Nephron (organoid): ENCODE measurements at regions not wholly inside any gene's neighbourhood (a gene's known extent, or its start where the extent isn't known, plus 50 kb on each side); places are given as distances from the start of the nearest gene placed in this dataset.
"Not testable (repeated sequence)": the region's sequence is repeated elsewhere in the genome, so short reads cannot be mapped to it uniquely, and the experiment has no call there.

ENCODE experiments used
- H3K27ac Mint-ChIP-seq, 3 experiments: 2 replicates each; pipeline ENCODE4 v1.8.0; 2020; ENCODE audit warnings: mixed read lengths in 3 of 3, mild to moderate bottlenecking in 2 of 3, moderate library complexity in 1 of 3
- H3K27me3 Mint-ChIP-seq: 2 replicates; pipeline ENCODE4 v1.8.0; 2021; ENCODE audit warnings: low read depth, mild to moderate bottlenecking, moderate library complexity, mixed read lengths
- H3K36me3 Mint-ChIP-seq: 2 replicates; pipeline ENCODE4 v1.8.0; 2020; ENCODE audit warnings: low read depth, mixed read lengths
- H3K4me1 Mint-ChIP-seq: 2 replicates; pipeline ENCODE4 v1.8.0; 2020; ENCODE audit warnings: mixed read lengths
- H3K4me3 Mint-ChIP-seq, 3 experiments: 2 replicates each; pipeline ENCODE4 v1.8.0; 2020; ENCODE audit warnings: mild to moderate bottlenecking in 3 of 3, mixed read lengths in 3 of 3, moderate library complexity in 2 of 3
- H3K9me3 Mint-ChIP-seq: 2 replicates; pipeline ENCODE4 v1.8.0; 2020; ENCODE audit warnings: mixed read lengths
- CTCF ChIP-seq, 3 experiments: fragments of 200-600 bp; sonication (generic); IDR thresholded peaks; one replicate each; pipeline ENCODE4 v1.5.0; 2021; ENCODE audit warnings: antibody characterized with exemption in 3 of 3; ENCODE audit not compliant: unreplicated experiment in 3 of 3

- no peak for TF ChIP-seq CTCF (IDR thresholded peaks at IDR 0.05; ENCODE audit: unreplicated experiment in 3 of 3)
- no peaks in the 10 kb centered on the region for H3K9me3 Mint-ChIP-seq
- no peaks in the 10 kb centered on the region for H3K4me1 Mint-ChIP-seq
- no peak overlapping the region for H3K4me3 Mint-ChIP-seq
- H3K27ac Mint-ChIP-seq = no peak overlapping the region
- H3K27me3 Mint-ChIP-seq = peaks cover 3% of the 10 kb centered on the region
- H3K36me3 Mint-ChIP-seq = no peaks in the 10 kb centered on the region
These were observed 305.2 kb upstream of the MIS18BP1 start for GRCh38 chr14:45558183-45558582.

GRCh38 chr14:45553981-45554380 is 301.0 kb upstream of the MIS18BP1 start:
- no peak overlapping the region for H3K4me3 Mint-ChIP-seq
- peaks cover 4% of the 10 kb centered on the region for H3K27me3 Mint-ChIP-seq
- no peaks in the 10 kb centered on the region for H3K4me1 Mint-ChIP-seq
- H3K36me3 Mint-ChIP-seq = peaks cover 3% of the 10 kb centered on the region
- peaks cover 10% of the 10 kb centered on the region for H3K9me3 Mint-ChIP-seq
- no peak overlapping the region for H3K27ac Mint-ChIP-seq
- no peak for TF ChIP-seq CTCF (IDR thresholded peaks at IDR 0.05; ENCODE audit: unreplicated experiment in 3 of 3)

- not testable (repeated sequence) for H3K4me1 Mint-ChIP-seq, H3K27me3 Mint-ChIP-seq, H3K36me3 Mint-ChIP-seq
- Mint-ChIP-seq H3K27ac (peak overlapping the region in 2 of 3 experiments; percentile 58 to 73), H3K9me3 (peaks cover 12% of the 10 kb centered on the region), H3K4me3 (peak overlapping the region; percentile 82 to 84 (median 84))
These were observed 298.3 kb upstream of the MIS18BP1 start for GRCh38 chr14:45551240-45551820.

GRCh38 chr14:45531022-45531421 is 278.0 kb upstream of the MIS18BP1 start:
- no peak overlapping the region for H3K4me3 Mint-ChIP-seq
- H3K4me1 Mint-ChIP-seq = no peaks in the 10 kb centered on the region
- no peak overlapping the region for H3K27ac Mint-ChIP-seq
- H3K27me3 Mint-ChIP-seq = no peaks in the 10 kb centered on the region
- no peak for TF ChIP-seq CTCF (IDR thresholded peaks at IDR 0.05; ENCODE audit: unreplicated experiment in 3 of 3)
- peaks cover 32% of the 10 kb centered on the region for H3K9me3 Mint-ChIP-seq
- H3K36me3 Mint-ChIP-seq = no peaks in the 10 kb centered on the region

- no peak overlapping the region for H3K27ac Mint-ChIP-seq
- no peak overlapping the region for H3K4me3 Mint-ChIP-seq
- H3K36me3 Mint-ChIP-seq = no peaks in the 10 kb centered on the region
- no peaks in the 10 kb centered on the region for H3K4me1 Mint-ChIP-seq
- H3K9me3 Mint-ChIP-seq = peaks cover 9% of the 10 kb centered on the region
- no peaks in the 10 kb centered on the region for H3K27me3 Mint-ChIP-seq
- TF ChIP-seq CTCF (IDR thresholded peaks at IDR 0.05; ENCODE audit: unreplicated experiment in 3 of 3) = peak; percentile 47 to 66 (median 58)
These were observed 273.9 kb upstream of the MIS18BP1 start for GRCh38 chr14:45526715-45527549.

GRCh38 chr14:45519766-45520165 is 266.8 kb upstream of the MIS18BP1 start:
- H3K27ac Mint-ChIP-seq = no peak overlapping the region
- H3K27me3 Mint-ChIP-seq = no peaks in the 10 kb centered on the region
- H3K9me3 Mint-ChIP-seq = no peaks in the 10 kb centered on the region
- H3K4me3 Mint-ChIP-seq = no peak overlapping the region
- no peaks in the 10 kb centered on the region for H3K4me1 Mint-ChIP-seq
- no peaks in the 10 kb centered on the region for H3K36me3 Mint-ChIP-seq
- no peak for TF ChIP-seq CTCF (IDR thresholded peaks at IDR 0.05; ENCODE audit: unreplicated experiment in 3 of 3)
